ENCODE measurements at regions not wholly inside any gene's neighbourhood (a gene's known extent, or its start where the extent isn't known, plus 50 kb on each side); places are given as distances from the start of the nearest gene placed in this dataset.

GRCh38 chr18:28802546-28802945 lies 625.6 kb upstream of the CDH2 start:
- no peak for TF ChIP-seq CTCF (conservative IDR thresholded peaks at IDR 0.05)
- TF ChIP-seq ZFX (IDR thresholded peaks at IDR 0.05), result no peak
- H3K27ac ChIP-seq, result no peak overlapping the region

- no peak overlapping the region for H3K27ac ChIP-seq
- TF ChIP-seq ZFX (IDR thresholded peaks at IDR 0.05) (no peak), CTCF (conservative IDR thresholded peaks at IDR 0.05) (no peak)
These were observed 624.9 kb upstream of the CDH2 start for GRCh38 chr18:28801876-28802275.

GRCh38 chr18:28794459-28795245 lies 617.7 kb upstream of the CDH2 start:
- H3K27ac ChIP-seq, result no peak overlapping the region
- TF ChIP-seq CTCF (conservative IDR thresholded peaks at IDR 0.05) (no peak), ZFX (IDR thresholded peaks at IDR 0.05) (no peak)

GRCh38 chr18:28793901-28794300 lies 617.0 kb upstream of the CDH2 start:
- no peak for TF ChIP-seq CTCF (conservative IDR thresholded peaks at IDR 0.05)
- TF ChIP-seq ZFX (IDR thresholded peaks at IDR 0.05), result no peak
- H3K27ac ChIP-seq, result no peak overlapping the region

- no peak overlapping the region for H3K27ac ChIP-seq
- TF ChIP-seq ZFX (IDR thresholded peaks at IDR 0.05), result no peak
- no peak for TF ChIP-seq CTCF (conservative IDR thresholded peaks at IDR 0.05)
These were observed 615.6 kb upstream of the CDH2 start for GRCh38 chr18:28792404-28793086.

GRCh38 chr18:28791101-28791500 lies 614.2 kb upstream of the CDH2 start:
- TF ChIP-seq CTCF (conservative IDR thresholded peaks at IDR 0.05) (no peak), ZFX (IDR thresholded peaks at IDR 0.05) (no peak)
- H3K27ac ChIP-seq, result no peak overlapping the region

- no peak for TF ChIP-seq ZFX (IDR thresholded peaks at IDR 0.05)
- no peak for TF ChIP-seq CTCF (conservative IDR thresholded peaks at IDR 0.05)
- H3K27ac ChIP-seq, result no peak overlapping the region
These were observed 612.6 kb upstream of the CDH2 start for GRCh38 chr18:28789502-28789901.
